ENCODE measurements at regions not wholly inside any gene's neighbourhood (a gene's known extent, or its start where the extent isn't known, plus 50 kb on each side); places are given as distances from the start of the nearest gene placed in this dataset.

- peak; percentile 66 for DNase-seq
Observed at GRCh38 chr3:194738254-194739093, 52.8 kb downstream of the FAM43A start.

GRCh38 chr3:194739498-194740284, 54.0 kb downstream of the FAM43A start:
- no peak for DNase-seq

- DNase-seq = no peak
Observed at GRCh38 chr3:194740859-194741491, 55.3 kb downstream of the FAM43A start.

- no peak for DNase-seq
Observed at GRCh38 chr3:194741916-194742315, 56.2 kb downstream of the FAM43A start.

GRCh38 chr3:194744826-194745225, 59.1 kb downstream of the FAM43A start:
- DNase-seq = no peak

GRCh38 chr3:194745422-194746184, 59.9 kb downstream of the FAM43A start:
- DNase-seq = no peak

- no peak for DNase-seq
Observed at GRCh38 chr3:194748225-194748624, 62.5 kb downstream of the FAM43A start.

GRCh38 chr3:194749631-194750490, 64.2 kb downstream of the FAM43A start:
- DNase-seq = no peak

GRCh38 chr3:194750491-194750828, 64.8 kb downstream of the FAM43A start:
- DNase-seq = no peak

- DNase-seq = no peak
Observed at GRCh38 chr3:194755671-194756459, 70.2 kb downstream of the FAM43A start.

GRCh38 chr3:194756460-194756779, 70.7 kb downstream of the FAM43A start:
- DNase-seq = no peak

- peak; percentile 74 for DNase-seq
Observed at GRCh38 chr3:194756791-194757325, 71.2 kb downstream of the FAM43A start.

GRCh38 chr3:194757647-194758061, 72.0 kb downstream of the FAM43A start:
- peak; percentile 84 for DNase-seq

- no peak for DNase-seq
Observed at GRCh38 chr3:194758716-194759115, 73.0 kb downstream of the FAM43A start.

GRCh38 chr3:194760494-194761137, 74.9 kb downstream of the FAM43A start:
- DNase-seq = no peak

- DNase-seq = peak; percentile 79
Observed at GRCh38 chr3:194761384-194761783, 75.7 kb downstream of the FAM43A start.

GRCh38 chr3:194766845-194767244, 81.2 kb downstream of the FAM43A start:
- DNase-seq = no peak

- DNase-seq = no peak
Observed at GRCh38 chr3:194767446-194768207, 81.9 kb downstream of the FAM43A start.

- no peak for DNase-seq
Observed at GRCh38 chr3:194768586-194768985, 82.9 kb downstream of the FAM43A start.
